ENCODE measurements at regions not wholly inside any gene's neighbourhood (a gene's known extent, or its start where the extent isn't known, plus 50 kb on each side); places are given as distances from the start of the nearest gene placed in this dataset.

DNA sequence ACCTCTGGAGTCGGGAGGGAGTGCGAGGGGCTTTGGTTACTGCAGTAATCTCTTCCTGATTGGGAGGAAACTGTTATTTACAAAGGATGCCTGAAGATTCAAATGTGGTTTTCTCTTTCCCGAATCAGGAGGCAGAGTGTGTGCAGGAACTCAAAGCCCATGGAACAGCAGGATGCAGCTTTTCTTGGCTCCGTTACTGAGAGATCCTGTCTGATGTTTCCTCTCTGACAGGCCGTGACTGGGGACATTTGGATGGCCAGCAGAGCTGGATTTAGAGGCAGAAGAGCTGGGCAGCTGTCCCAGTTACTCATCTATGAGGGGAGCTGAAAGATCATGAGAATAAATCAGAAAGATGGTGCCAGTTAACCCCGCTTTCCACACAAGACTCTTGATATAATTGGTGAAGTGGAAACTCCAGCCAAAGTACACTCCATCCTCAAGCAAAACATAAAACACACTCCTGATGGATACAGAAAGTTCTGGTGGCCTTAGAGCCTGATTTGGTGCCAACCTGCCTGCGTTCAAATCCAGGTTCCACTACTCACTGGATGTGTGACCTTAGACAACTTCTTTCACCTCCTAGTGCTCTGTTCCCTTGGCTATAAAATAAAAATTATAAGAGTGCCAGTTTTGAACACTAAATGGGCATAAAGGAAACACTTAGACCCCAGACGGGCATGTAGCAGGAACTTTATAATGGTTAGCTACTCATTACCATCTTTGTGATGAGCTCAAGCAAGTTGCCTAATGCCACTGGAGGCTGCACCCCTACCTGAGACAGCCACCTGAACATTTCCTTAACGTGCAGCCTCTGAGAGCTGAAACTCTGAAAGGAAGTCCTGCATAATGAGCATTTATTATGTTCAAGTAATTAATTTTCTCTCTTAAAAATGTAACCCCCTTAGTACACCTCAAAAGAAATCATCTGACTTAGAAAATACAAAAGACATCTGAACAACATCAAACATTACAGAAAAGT is 349.0 kb upstream of the GATB start:
- DNase-seq, result no peak

- DNase-seq, result no peak
Measured at GRCh38 chr4:152107736-152108500, 347.1 kb upstream of the GATB start.

GRCh38 chr4:152106781-152107321 is 346.0 kb upstream of the GATB start:
- peak; percentile 23 for DNase-seq

- peak; percentile 92 for DNase-seq
Measured at GRCh38 chr4:152106113-152106763, 345.4 kb upstream of the GATB start.

GRCh38 chr4:152104901-152105357 is 344.1 kb upstream of the GATB start:
- no peak for DNase-seq

- DNase-seq, result no peak
Measured at GRCh38 chr4:152104356-152104755, 343.5 kb upstream of the GATB start.

DNA sequence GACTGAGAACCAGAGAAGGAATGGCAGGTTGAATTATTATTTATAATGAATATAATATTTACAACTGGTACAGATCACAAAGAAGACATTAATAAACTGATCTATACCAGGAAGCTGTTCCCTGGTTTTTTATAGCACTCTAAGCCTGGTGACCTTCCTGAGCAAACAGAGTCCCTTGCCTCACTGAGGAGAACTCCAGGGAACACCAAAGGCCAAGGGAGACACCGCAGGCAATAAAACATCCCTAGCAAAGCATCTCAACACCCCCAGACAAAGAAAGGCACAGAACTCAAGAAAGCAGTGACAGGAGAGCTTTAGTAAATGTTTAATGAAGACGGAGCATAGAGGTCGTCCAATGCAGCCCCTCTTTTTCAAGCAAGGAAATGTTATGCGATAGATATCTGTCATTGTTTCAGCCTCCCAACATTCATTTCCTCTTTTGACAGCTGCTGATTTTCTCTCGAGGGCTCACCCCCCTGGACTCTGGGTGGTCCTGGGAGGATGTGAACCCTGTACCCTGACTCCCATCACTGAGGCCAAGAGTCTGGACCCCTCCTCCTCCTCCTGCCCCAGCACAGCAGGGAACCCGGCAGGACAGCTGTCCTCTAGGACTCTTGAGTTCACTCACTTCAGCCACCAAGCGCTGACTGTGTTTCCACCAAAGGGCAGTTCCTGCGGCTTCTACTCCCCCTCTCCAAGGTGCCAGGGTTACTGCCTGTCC is 342.5 kb upstream of the GATB start:
- DNase-seq, result no peak

- DNase-seq, result no peak
Measured at GRCh38 chr4:152102436-152103000, 341.7 kb upstream of the GATB start.

- DNase-seq, result peak; percentile 56
Measured at GRCh38 chr4:152101556-152102435, 341.0 kb upstream of the GATB start.

DNA sequence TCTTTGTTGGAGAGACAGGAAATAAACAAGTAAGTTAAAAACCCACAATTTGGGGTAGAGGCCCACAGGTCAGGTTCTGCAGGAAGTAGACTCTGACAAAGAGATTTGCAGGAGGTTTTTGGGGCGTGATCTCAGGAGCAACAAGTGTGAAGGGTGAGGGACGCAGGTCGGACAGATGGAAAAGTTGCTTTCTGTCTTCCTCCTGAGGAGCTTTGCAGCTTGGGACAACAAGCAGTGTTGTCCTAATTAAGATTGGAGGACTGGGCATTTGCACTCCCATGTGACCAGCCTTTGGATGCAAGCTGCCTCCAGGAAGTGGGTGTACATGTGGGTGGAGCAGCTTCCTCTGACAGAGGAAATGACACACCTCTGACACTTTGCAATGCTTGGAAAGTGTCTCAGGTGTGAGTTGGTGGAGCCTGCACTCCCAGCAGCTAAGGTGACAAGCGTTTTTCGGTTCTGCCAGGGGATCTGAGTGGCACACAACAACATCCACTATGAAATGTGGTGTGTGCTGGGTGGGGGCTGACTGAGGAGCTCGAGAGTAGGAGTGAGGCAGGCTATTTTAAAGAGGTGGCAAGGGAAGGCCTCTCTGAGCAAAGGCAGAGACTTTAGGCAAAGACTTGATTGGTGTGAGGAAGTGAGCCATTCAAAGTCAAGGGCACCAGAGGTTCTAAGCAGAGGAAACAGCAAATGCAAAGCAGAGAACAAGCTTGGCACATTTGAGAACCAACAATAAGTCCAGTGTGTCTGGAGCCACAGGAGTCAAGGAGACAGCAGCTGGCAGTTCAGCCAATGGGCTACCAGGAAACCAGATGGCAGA is 339.8 kb upstream of the GATB start:
- no peak for DNase-seq

GRCh38 chr4:152099981-152100378 is 339.2 kb upstream of the GATB start:
- no peak for DNase-seq

DNA sequence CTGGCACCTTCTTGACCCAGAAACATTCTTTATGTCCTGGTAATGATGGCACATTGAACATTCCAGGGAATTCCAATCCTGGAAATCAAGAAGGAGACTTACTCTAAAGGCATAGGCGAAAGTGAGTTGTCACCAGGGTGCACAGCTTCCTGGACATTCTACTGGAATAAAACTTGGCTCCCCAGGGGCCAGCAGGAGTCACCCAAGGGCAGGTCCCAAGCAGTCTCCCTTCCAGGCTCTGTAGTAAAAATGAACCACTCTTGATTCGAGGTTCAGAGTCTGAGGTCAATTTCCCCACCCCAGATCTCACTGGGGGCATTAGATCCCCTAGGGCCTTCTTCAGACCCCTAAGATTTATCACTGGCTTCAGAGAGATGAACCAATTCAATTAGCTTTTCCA is 338.7 kb upstream of the GATB start:
- no peak for DNase-seq

- no peak for DNase-seq
Measured at GRCh38 chr4:152099061-152099425, 338.2 kb upstream of the GATB start.

DNA sequence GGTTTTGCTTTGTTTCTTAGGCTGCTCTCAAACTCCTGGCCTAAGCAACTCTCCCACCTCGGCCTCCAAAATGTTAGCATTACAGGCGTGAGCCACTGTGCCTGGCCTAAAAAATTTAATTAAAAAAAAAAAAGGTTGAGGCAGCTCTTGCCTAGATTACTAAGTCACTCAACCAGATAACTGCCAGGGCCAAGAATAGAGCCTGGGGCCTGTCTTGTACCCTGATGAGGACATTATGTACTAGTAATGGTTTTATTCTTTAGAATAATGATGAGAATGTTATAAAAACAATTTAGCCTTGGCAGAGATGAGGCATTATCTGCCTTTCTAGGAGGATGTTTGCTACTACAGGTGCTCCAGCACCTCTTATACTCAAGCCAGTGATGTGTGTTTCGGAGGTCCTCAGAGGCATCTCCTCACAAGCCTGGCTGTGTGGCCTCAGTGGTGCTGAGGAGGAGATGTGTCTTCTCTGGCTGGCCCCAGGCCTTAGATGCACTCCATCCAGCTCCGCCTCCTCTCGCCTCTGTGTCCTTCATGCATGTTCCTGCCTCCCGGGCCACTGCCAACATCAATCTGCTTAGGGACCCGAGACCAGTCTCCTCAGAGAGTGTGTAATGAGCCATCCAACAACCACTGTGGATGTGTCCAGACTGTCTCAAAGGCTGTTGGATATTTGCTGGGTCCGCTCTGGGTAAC is 337.7 kb upstream of the GATB start:
- DNase-seq, result no peak

- no peak for DNase-seq
Measured at GRCh38 chr4:152097371-152097770, 336.6 kb upstream of the GATB start.

DNA sequence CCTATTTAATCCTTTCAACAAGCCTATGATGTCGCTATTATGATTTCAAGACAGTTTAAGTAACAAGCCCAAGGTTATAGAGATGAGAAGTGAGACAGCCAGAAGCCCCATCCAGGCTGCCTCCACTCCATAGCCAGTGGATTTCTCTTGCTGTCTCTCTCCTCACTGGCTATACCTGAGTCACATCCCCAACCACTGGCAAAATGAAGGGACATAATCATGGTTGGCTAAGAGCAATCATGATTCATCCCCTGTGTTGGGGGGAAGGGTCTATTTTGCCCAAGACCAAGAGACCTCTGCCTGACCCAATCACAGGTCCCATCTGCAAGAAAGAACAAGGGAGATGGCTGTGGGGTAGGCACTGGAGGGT is 334.9 kb upstream of the GATB start:
- DNase-seq, result no peak

- DNase-seq, result peak; percentile 43
Measured at GRCh38 chr4:152094970-152095700, 334.3 kb upstream of the GATB start.

- DNase-seq, result no peak
Measured at GRCh38 chr4:152091405-152091804, 330.6 kb upstream of the GATB start.

- no peak for DNase-seq
Measured at GRCh38 chr4:152090543-152090942, 329.7 kb upstream of the GATB start.

Measured in HCEC 1CT (cell line).